GM23338 (cell line): ENCODE measurements at regions not wholly inside any gene's neighbourhood (a gene's known extent, or its start where the extent isn't known, plus 50 kb on each side); places are given as distances from the start of the nearest gene placed in this dataset.

Source experiments
- ATAC-seq: fragments of 200-7000 bp; cut with Tn5 transposase; 3 replicates; pipeline ENCODE4 v1.9.1; 2020
- DNase-seq: peaks from one replicate; pipeline ENCODE4 v3.0.0-alpha.2; 2015; ENCODE audit warnings: low spot score
- H2AFZ ChIP-seq: fragments of 200-600 bp; sonication (generic); 2 replicates; pipeline ENCODE4 v1.8.0; 2016; ENCODE audit warnings: antibody characterized with exemption, mild to moderate bottlenecking, moderate library complexity
- H3F3A ChIP-seq: fragments of 200-600 bp; sonication (generic); replicated peaks from 2 replicates; pipeline ENCODE4 v1.8.0; 2017; ENCODE audit warnings: antibody characterized with exemption, mixed run types, low read depth
- H3K27ac ChIP-seq: fragments of 200-600 bp; sonication (generic); 2 replicates; pipeline ENCODE4 v1.6.1; 2016; ENCODE audit warnings: low read depth
- H3K27me3 ChIP-seq: fragments of 200-600 bp; sonication (generic); 2 replicates; pipeline ENCODE4 v1.8.0; 2016; ENCODE audit warnings: mild to moderate bottlenecking, mixed run types, moderate library complexity; ENCODE audit not compliant: insufficient read depth
- H3K36me3 ChIP-seq: fragments of 200-600 bp; sonication (generic); 2 replicates; pipeline ENCODE4 v1.8.0; 2016; ENCODE audit warnings: mild to moderate bottlenecking; ENCODE audit not compliant: insufficient read depth
- H3K4me1 ChIP-seq: fragments of 200-600 bp; sonication (generic); 2 replicates; pipeline ENCODE4 v1.8.0; 2016; ENCODE audit warnings: mild to moderate bottlenecking, moderate library complexity; ENCODE audit not compliant: insufficient read depth
- H3K4me2 ChIP-seq: fragments of 200-600 bp; sonication (generic); 2 replicates; pipeline ENCODE4 v1.7.1; 2017; ENCODE audit warnings: mixed run types
- H3K4me3 ChIP-seq: fragments of 200-600 bp; sonication (generic); 2 replicates; pipeline ENCODE4 v1.6.1; 2016; ENCODE audit warnings: mixed run types
- H3K79me2 ChIP-seq: fragments of 200-600 bp; sonication (generic); replicated peaks from 2 replicates; pipeline ENCODE4 v1.8.0; 2017; ENCODE audit warnings: mild to moderate bottlenecking; ENCODE audit not compliant: insufficient read depth
- H3K9me2 ChIP-seq: fragments of 200-600 bp; sonication (generic); 2 replicates; pipeline ENCODE4 v1.8.0; 2017; ENCODE audit not compliant: insufficient read depth
- H4K20me1 ChIP-seq: fragments of 200-600 bp; sonication (generic); replicated peaks from 2 replicates; pipeline ENCODE4 v1.8.0; 2017; ENCODE audit warnings: mild to moderate bottlenecking; ENCODE audit not compliant: insufficient read depth
- H3K27ac Mint-ChIP-seq: 2 replicates; pipeline ENCODE4 v1.8.0; 2020; ENCODE audit warnings: inconsistent platforms, mild to moderate bottlenecking, moderate library complexity, mixed read lengths
- H3K27me3 Mint-ChIP-seq: 3 replicates; pipeline ENCODE4 v1.8.0; 2022; ENCODE audit warnings: low read depth, mild to moderate bottlenecking, moderate library complexity, mixed read lengths, inconsistent platforms; ENCODE audit not compliant: insufficient read depth, poor library complexity
- H3K36me3 Mint-ChIP-seq: 3 replicates; pipeline ENCODE4 v1.8.0; 2021; ENCODE audit warnings: low read depth, mild to moderate bottlenecking, inconsistent platforms, moderate library complexity, mixed read lengths
- H3K4me1 Mint-ChIP-seq: 3 replicates; pipeline ENCODE4 v1.8.0; 2020; ENCODE audit warnings: mild to moderate bottlenecking, inconsistent platforms, mixed read lengths
- H3K4me3 Mint-ChIP-seq: 3 replicates; pipeline ENCODE4 v1.8.0; 2021; ENCODE audit warnings: moderate library complexity, mild to moderate bottlenecking, inconsistent platforms, mixed read lengths
- H3K9me3 Mint-ChIP-seq: 3 replicates; pipeline ENCODE4 v1.8.0; 2020; ENCODE audit warnings: moderate library complexity, mild to moderate bottlenecking, inconsistent platforms, mixed read lengths
- CTCF ChIP-seq, 2 experiments: fragments of 200-600 bp in 1 of 2; sonication (generic) in 1 of 2; conservative IDR thresholded peaks; 2 replicates each; pipeline versions ENCODE4 v1.5.1 to v1.6.1; 2016 to 2017; ENCODE audit warnings: antibody characterized with exemption in 2 of 2, low read depth in 2 of 2, mild to moderate bottlenecking in 2 of 2, moderate library complexity in 1 of 2
- JUNB ChIP-seq: IDR thresholded peaks from one replicate; pipeline ENCODE4 v1.6.1; 2016; ENCODE audit warnings: antibody characterized with exemption; ENCODE audit not compliant: unreplicated experiment
- NANOG ChIP-seq: IDR thresholded peaks from 2 replicates; pipeline ENCODE4 v1.6.1; 2016; ENCODE audit warnings: antibody characterized with exemption, borderline replicate concordance
- ZNF114 ChIP-seq: fragments of 250-450 bp; sonication (Bioruptor Pico); IDR thresholded peaks from 2 replicates; pipeline ENCODE4 v1.5.0; 2020; ENCODE audit warnings: mild to moderate bottlenecking, moderate library complexity
- ZNF331 ChIP-seq: fragments of 250-450 bp; sonication (Bioruptor Pico); IDR thresholded peaks from 2 replicates; pipeline ENCODE4 v1.5.0; 2020; ENCODE audit warnings: low read depth, mild to moderate bottlenecking, moderate library complexity
- TF ChIP-seq, protein P1 (sequence below): fragments of 250-450 bp; sonication (Bioruptor Pico); IDR thresholded peaks from 2 replicates; pipeline ENCODE4 v1.5.0; 2020; ENCODE audit warnings: mild to moderate bottlenecking, moderate library complexity
- TF ChIP-seq, protein P2 (sequence below): IDR thresholded peaks from 2 replicates; pipeline ENCODE4 v1.6.1; 2016; ENCODE audit warnings: antibody characterized with exemption

DNA sequence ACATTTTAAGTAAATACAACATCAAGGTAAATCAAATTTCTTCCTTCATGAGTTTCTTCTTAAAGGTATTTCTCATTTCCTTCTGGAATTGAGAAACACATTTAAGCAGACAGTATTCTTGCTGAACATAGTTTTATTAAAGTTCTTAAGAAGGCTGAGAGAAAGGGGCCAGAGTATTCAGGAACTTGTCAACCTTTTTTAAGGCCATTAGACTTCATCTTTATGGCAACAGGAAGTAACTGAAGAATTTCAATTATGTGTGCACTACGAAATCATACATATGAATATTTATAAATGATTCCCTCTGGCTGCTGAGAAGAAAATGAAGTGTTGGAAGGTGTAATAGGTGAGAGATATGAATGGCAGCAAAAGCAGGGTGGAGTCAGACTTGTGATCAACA lies 829.4 kb upstream of the DPPA4 start (continued):
- TF ChIP-seq, protein P1, sequence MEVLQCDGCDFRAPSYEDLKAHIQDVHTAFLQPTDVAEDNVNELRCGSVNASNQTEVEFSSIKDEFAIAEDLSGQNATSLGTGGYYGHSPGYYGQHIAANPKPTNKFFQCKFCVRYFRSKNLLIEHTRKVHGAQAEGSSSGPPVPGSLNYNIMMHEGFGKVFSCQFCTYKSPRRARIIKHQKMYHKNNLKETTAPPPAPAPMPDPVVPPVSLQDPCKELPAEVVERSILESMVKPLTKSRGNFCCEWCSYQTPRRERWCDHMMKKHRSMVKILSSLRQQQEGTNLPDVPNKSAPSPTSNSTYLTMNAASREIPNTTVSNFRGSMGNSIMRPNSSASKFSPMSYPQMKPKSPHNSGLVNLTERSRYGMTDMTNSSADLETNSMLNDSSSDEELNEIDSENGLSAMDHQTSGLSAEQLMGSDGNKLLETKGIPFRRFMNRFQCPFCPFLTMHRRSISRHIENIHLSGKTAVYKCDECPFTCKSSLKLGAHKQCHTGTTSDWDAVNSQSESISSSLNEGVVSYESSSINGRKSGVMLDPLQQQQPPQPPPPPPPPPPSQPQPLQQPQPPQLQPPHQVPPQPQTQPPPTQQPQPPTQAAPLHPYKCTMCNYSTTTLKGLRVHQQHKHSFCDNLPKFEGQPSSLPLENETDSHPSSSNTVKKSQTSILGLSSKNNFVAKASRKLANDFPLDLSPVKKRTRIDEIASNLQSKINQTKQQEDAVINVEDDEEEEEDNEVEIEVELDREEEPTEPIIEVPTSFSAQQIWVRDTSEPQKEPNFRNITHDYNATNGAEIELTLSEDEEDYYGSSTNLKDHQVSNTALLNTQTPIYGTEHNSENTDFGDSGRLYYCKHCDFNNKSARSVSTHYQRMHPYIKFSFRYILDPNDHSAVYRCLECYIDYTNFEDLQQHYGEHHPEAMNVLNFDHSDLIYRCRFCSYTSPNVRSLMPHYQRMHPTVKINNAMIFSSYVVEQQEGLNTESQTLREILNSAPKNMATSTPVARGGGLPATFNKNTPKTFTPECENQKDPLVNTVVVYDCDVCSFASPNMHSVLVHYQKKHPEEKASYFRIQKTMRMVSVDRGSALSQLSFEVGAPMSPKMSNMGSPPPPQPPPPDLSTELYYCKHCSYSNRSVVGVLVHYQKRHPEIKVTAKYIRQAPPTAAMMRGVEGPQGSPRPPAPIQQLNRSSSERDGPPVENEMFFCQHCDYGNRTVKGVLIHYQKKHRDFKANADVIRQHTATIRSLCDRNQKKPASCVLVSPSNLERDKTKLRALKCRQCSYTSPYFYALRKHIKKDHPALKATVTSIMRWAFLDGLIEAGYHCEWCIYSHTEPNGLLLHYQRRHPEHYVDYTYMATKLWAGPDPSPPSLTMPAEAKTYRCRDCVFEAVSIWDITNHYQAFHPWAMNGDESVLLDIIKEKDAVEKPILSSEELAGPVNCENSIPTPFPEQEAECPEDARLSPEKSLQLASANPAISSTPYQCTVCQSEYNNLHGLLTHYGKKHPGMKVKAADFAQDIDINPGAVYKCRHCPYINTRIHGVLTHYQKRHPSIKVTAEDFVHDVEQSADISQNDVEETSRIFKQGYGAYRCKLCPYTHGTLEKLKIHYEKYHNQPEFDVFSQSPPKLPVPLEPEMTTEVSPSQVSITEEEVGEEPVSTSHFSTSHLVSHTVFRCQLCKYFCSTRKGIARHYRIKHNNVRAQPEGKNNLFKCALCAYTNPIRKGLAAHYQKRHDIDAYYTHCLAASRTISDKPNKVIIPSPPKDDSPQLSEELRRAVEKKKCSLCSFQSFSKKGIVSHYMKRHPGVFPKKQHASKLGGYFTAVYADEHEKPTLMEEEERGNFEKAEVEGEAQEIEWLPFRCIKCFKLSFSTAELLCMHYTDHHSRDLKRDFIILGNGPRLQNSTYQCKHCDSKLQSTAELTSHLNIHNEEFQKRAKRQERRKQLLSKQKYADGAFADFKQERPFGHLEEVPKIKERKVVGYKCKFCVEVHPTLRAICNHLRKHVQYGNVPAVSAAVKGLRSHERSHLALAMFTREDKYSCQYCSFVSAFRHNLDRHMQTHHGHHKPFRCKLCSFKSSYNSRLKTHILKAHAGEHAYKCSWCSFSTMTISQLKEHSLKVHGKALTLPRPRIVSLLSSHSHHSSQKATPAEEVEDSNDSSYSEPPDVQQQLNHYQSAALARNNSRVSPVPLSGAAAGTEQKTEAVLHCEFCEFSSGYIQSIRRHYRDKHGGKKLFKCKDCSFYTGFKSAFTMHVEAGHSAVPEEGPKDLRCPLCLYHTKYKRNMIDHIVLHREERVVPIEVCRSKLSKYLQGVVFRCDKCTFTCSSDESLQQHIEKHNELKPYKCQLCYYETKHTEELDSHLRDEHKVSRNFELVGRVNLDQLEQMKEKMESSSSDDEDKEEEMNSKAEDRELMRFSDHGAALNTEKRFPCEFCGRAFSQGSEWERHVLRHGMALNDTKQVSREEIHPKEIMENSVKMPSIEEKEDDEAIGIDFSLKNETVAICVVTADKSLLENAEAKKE (CRISPR knock-in tag), result no peak
- TF ChIP-seq JUNB, result no peak

GRCh38 chr3:110174908-110175307 lies 837.6 kb upstream of the DPPA4 start:
- H3K27me3 Mint-ChIP-seq, result no peaks in the 10 kb centered on the region
- no peak overlapping the region for H3K27ac Mint-ChIP-seq
- H3K4me1 Mint-ChIP-seq, result no peaks in the 10 kb centered on the region; the same call in 1 of the 3 replicates
- H3K9me2 ChIP-seq, result no peaks in the 10 kb centered on the region
- no peak overlapping the region for H3K4me3 Mint-ChIP-seq
- no peaks in the 10 kb centered on the region for H3K9me3 Mint-ChIP-seq
- no peaks in the 10 kb centered on the region for H3K36me3 ChIP-seq
- no peaks in the 10 kb centered on the region for H3K79me2 ChIP-seq
- DNase-seq (no peak), ATAC-seq (no peak)
- no peak overlapping the region for H3K4me3 ChIP-seq
- no peaks in the 10 kb centered on the region for H3K27me3 ChIP-seq
- H3K36me3 Mint-ChIP-seq, result no peaks in the 10 kb centered on the region
- no peak overlapping the region for H3K4me2 ChIP-seq
- no peaks in the 10 kb centered on the region for H3F3A ChIP-seq
- H3K4me1 ChIP-seq, result no peaks in the 10 kb centered on the region
- TF ChIP-seq ZNF331 (CRISPR knock-in tag), result no peak
- TF ChIP-seq, protein P2, sequence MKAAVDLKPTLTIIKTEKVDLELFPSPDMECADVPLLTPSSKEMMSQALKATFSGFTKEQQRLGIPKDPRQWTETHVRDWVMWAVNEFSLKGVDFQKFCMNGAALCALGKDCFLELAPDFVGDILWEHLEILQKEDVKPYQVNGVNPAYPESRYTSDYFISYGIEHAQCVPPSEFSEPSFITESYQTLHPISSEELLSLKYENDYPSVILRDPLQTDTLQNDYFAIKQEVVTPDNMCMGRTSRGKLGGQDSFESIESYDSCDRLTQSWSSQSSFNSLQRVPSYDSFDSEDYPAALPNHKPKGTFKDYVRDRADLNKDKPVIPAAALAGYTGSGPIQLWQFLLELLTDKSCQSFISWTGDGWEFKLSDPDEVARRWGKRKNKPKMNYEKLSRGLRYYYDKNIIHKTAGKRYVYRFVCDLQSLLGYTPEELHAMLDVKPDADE, result no peak
- TF ChIP-seq NANOG, result no peak
- TF ChIP-seq CTCF (conservative IDR thresholded peaks at IDR 0.05; ENCODE audit: low read depth in 2 of 2), result no peak
- no peak for TF ChIP-seq ZNF114
- no peaks in the 10 kb centered on the region for H4K20me1 ChIP-seq
- no peak overlapping the region for H2AFZ ChIP-seq
- no peak overlapping the region for H3K27ac ChIP-seq
